Naive thymus-derived CD8-positive, alpha-beta T cell (primary cell): ENCODE measurements at regions not wholly inside any gene's neighbourhood (a gene's known extent, or its start where the extent isn't known, plus 50 kb on each side); places are given as distances from the start of the nearest gene placed in this dataset.

Source experiments
- ATAC-seq, 2 donors: fragments of 150-1000 bp; cut with Tn5 transposase in 1 of 2; sonication (Bioruptor Pico), chemical (Tn5 transposase) in 1 of 2; 1 replicate in 1 of 2; 2 replicates in 1 of 2; pipeline ENCODE4 v1.10.0; 2021; ENCODE audit warnings: mild to moderate bottlenecking in 2 of 2, moderate library complexity in 2 of 2
- POLR2A ChIA-PET: fragments of 350-600 bp; sonication (Branson Sonifier 250); formaldehyde crosslinking; loops from one replicate; lab custom pipeline; 2021; ENCODE audit warnings: antibody characterized with exemption; lab: Charles Lee
- DNase-seq, 10 donors: peaks; one replicate each; pipeline versions ENCODE4 v3.0.0 to v3.0.0-alpha.2; 2020 to 2022
- H3K27ac Mint-ChIP-seq, 10 donors: one replicate each; pipeline ENCODE4 v1.8.0; 2020 to 2022; ENCODE audit warnings: mild to moderate bottlenecking in 10 of 10, mixed read lengths in 10 of 10, moderate library complexity in 4 of 10, inconsistent platforms in 1 of 10
- H3K27me3 Mint-ChIP-seq, 5 donors: one replicate each; pipeline ENCODE4 v1.8.0; 2021 to 2022; ENCODE audit warnings: mixed read lengths in 5 of 5
- H3K36me3 Mint-ChIP-seq, 3 donors: one replicate each; pipeline ENCODE4 v1.8.0; 2020 to 2022; ENCODE audit warnings: mixed read lengths in 3 of 3, mild to moderate bottlenecking in 2 of 3, inconsistent platforms in 1 of 3
- H3K4me1 Mint-ChIP-seq, 4 donors: one replicate each; pipeline ENCODE4 v1.8.0; 2021 to 2022; ENCODE audit warnings: mixed read lengths in 4 of 4
- H3K4me3 Mint-ChIP-seq, 10 donors: one replicate each; pipeline ENCODE4 v1.8.0; 2020 to 2022; ENCODE audit warnings: mild to moderate bottlenecking in 10 of 10, mixed read lengths in 10 of 10, moderate library complexity in 6 of 10, inconsistent platforms in 1 of 10
- H3K9me3 Mint-ChIP-seq, 9 donors: one replicate each; pipeline ENCODE4 v1.8.0; 2020 to 2022; ENCODE audit warnings: mixed read lengths in 9 of 9, mild to moderate bottlenecking in 3 of 9, inconsistent platforms in 1 of 9, moderate library complexity in 1 of 9

DNA sequence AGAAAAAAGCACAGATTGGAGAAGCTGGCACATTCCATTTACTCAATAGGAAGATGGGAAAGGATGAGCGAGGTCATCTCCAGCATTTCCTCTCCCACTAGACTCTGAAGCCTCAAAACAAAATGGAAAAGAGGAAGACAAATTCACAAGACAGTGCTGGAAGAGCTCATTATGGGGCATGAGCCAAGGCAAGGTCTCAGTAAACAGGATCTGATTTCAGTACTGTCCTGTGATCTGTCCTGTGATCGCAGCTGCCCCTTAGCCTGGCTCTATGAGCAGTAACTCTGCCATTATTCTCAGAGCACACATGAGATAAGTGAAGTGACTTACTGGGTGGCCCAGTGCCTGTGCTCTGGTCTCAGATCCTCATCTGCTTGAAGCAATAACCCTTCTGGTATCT is 68.1 kb upstream of the SLC4A11 start:
- Mint-ChIP-seq H3K36me3 (peaks cover 8 to 30% (median 24%) of the 10 kb centered on the region in 3 donors), H3K4me1 (peaks cover 0 to 4% (median 2%) of the 10 kb centered on the region in 4 donors), H3K27me3 (no peaks in the 10 kb centered on the region), H3K4me3 (no peak overlapping the region), H3K27ac (no peak overlapping the region), H3K9me3 (no peaks in the 10 kb centered on the region)
- DNase-seq (no peak), ATAC-seq (no peak)
- POLR2A ChIA-PET: no interaction called here

DNA sequence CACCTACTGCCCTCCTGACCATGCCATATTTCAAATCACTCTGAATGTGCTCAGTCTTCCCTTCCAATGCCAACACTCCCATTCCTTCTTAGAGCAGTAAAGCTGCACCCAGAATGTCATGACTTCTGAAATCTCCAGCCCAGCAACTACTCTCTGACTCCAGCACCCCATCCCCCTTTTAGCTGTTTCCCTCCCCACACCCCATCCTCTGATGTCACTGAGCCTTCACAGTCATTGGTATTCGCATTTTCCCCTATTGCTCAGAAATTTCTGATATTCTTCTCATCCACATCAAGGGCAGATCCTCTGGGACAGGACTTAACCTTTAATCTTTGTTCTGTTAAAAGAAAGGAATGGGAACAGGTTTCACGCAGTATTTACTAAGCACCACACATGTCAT is 67.1 kb upstream of the SLC4A11 start:
- DNase-seq (no peak), ATAC-seq (no peak)
- H3K9me3 Mint-ChIP-seq: no peaks in the 10 kb centered on the region
- POLR2A ChIA-PET: no interaction called here
- H3K27me3 Mint-ChIP-seq: no peaks in the 10 kb centered on the region
- H3K4me3 Mint-ChIP-seq: no peak overlapping the region
- H3K4me1 Mint-ChIP-seq: no peaks in the 10 kb centered on the region
- H3K36me3 Mint-ChIP-seq: peaks cover 8 to 28% (median 19%) of the 10 kb centered on the region in 3 donors
- H3K27ac Mint-ChIP-seq: peak overlapping the region in 3 of 10 donors; percentile 38 to 78 (median 42)

DNA sequence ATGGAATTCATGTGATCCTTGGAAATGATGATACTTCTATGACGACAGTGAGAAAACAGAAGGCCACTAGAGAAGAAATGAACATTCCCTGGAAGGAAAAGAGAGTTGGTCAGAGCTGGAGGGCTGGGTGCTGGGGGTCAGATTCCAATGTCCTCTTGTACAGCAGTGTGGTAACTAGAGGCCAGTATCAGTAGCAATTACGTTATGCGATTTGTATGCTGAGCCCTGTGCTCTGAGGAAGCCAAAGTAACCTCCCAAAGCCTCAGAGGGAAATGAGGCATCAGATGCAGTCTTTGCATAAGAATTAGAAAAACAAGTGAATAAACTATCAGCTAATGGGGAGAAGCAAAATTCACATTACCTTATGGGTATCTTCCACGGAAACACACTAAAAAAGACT is 65.5 kb upstream of the SLC4A11 start:
- no peak for ATAC-seq
- Mint-ChIP-seq H3K36me3 (peaks cover 8 to 27% (median 19%) of the 10 kb centered on the region in 3 donors), H3K9me3 (no peaks in the 10 kb centered on the region), H3K27ac (peak overlapping the region in 1 of 10 donors; percentile 47), H3K4me3 (no peak overlapping the region), H3K27me3 (no peaks in the 10 kb centered on the region), H3K4me1 (no peaks in the 10 kb centered on the region)
- POLR2A ChIA-PET: no interaction called here
- DNase-seq: no peak

DNA sequence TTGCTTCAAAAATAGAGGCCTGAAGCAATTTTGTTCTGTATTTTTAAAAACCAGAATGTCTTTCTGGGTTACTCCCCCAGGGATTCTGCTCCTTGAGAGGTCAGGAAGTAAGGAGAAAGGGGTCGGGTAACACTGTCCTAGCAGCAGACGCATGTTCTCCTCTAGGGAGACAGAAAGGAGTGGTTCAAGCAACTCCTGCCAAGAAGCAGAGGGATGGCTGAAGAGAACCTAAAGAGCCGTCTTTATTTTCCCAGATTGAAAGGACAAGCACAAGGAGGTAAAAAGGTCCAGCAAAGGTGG is 58.0 kb upstream of the SLC4A11 start:
- no peak for ATAC-seq
- no peaks in the 10 kb centered on the region for H3K27me3 Mint-ChIP-seq
- peaks cover 0 to 17% (median 6%) of the 10 kb centered on the region in 3 donors for H3K36me3 Mint-ChIP-seq
- H3K4me1 Mint-ChIP-seq: no peaks in the 10 kb centered on the region
- POLR2A ChIA-PET: no interaction called here
- no peak for DNase-seq
- H3K9me3 Mint-ChIP-seq: no peaks in the 10 kb centered on the region
- no peak overlapping the region for H3K27ac Mint-ChIP-seq
- no peak overlapping the region for H3K4me3 Mint-ChIP-seq

DNA sequence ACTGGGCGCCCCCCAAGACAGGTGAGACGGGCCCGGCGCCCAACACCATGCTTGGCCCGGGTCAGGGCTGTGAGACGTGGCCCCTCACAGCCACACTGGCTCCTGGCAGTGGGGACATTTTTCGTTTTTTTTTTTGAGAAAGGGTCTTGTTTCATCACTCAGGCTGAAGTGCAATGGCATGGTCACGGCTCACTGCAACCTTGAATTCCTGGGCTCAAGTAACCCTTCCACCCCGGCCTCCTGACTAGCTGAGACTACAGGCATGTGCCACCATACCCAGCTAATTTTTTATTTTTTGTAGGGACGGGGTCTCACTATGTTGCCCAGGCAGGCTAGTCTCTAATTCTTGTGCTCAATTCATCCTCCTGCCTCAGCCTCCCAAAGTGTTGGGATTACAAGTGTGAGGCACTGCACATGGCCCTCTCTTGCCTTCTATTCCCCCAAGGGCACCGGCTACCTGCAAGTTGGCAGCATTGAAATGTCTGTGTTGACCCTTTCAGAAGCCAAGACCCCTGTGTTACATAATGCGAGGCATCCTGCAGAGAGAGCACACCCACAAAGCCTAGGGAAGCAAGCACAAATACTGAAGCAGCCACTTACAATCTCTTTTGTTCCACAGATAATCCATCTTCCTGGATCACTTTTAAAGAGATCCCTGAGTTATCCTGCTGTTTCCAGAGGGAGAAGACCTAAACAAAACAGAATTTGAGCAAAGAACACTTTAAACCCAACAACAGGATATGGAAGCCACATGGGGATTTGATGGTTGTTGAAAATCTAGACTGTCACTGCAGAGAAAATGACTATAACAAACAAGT is 57.5 kb upstream of the SLC4A11 start:
- no peak for DNase-seq
- Mint-ChIP-seq H3K36me3 (peaks cover 0 to 17% (median 6%) of the 10 kb centered on the region in 3 donors), H3K4me1 (peaks cover 0 to 1% (median 0%) of the 10 kb centered on the region in 4 donors), H3K9me3 (no peaks in the 10 kb centered on the region), H3K27ac (peak overlapping the region in 1 of 10 donors; percentile 15), H3K27me3 (no peaks in the 10 kb centered on the region), H3K4me3 (no peak overlapping the region)
- ATAC-seq: no peak
- POLR2A ChIA-PET: no interaction called here
